OCI-LY1 (cell line): ENCODE measurements at regions not wholly inside any gene's neighbourhood (a gene's known extent, or its start where the extent isn't known, plus 50 kb on each side); places are given as distances from the start of the nearest gene placed in this dataset.
A peak's percentile ranks its signal among the peaks of the same experiment; 100 is the strongest.

ENCODE experiments used
- H2AFZ ChIP-seq: fragments of 200-600 bp; sonication (generic), shearing (Covaris generic); 2 replicates; pipeline ENCODE4 v1.6.0; 2014; ENCODE audit warnings: antibody characterized with exemption, mild to moderate bottlenecking, low read length
- H3F3A ChIP-seq: fragments of 200-600 bp; sonication (generic), shearing (Covaris generic); 2 replicates; pipeline ENCODE4 v1.6.0; 2014; ENCODE audit warnings: mild to moderate bottlenecking, antibody characterized with exemption, low read length, moderate library complexity; ENCODE audit not compliant: insufficient read depth
- H3K27ac ChIP-seq: fragments of 200-600 bp; sonication (generic); 2 replicates; pipeline ENCODE4 v1.5.1; 2014; ENCODE audit warnings: low read length, mixed run types, mild to moderate bottlenecking, low read depth; ENCODE audit not compliant: poor library complexity, severe bottlenecking
- H3K27me3 ChIP-seq: fragments of 200-600 bp; sonication (generic); 2 replicates; pipeline ENCODE4 v1.6.0; 2014; ENCODE audit warnings: antibody characterized with exemption, mild to moderate bottlenecking, low read length, moderate library complexity; ENCODE audit not compliant: insufficient read depth
- H3K36me3 ChIP-seq: fragments of 200-600 bp; sonication (generic); 2 replicates; pipeline ENCODE4 v1.6.1; 2014; ENCODE audit warnings: mild to moderate bottlenecking, antibody characterized with exemption, low read length, moderate library complexity, mixed read lengths; ENCODE audit not compliant: insufficient read depth
- H3K4me1 ChIP-seq: fragments of 200-600 bp; sonication (generic); 2 replicates; pipeline ENCODE4 v1.5.1; 2014; ENCODE audit warnings: mild to moderate bottlenecking, low read length, moderate library complexity; ENCODE audit not compliant: insufficient read depth, severe bottlenecking
- H3K4me2 ChIP-seq: fragments of 200-600 bp; sonication (generic), shearing (Covaris generic); 2 replicates; pipeline ENCODE4 v1.6.1; 2014; ENCODE audit warnings: low read length
- H3K4me3 ChIP-seq: fragments of 200-600 bp; sonication (generic); 2 replicates; pipeline ENCODE4 v1.5.1; 2014; ENCODE audit warnings: low read length, low read depth, mild to moderate bottlenecking, mixed read lengths; ENCODE audit not compliant: poor library complexity, severe bottlenecking
- H3K79me2 ChIP-seq: fragments of 200-600 bp; shearing (Covaris generic); 2 replicates; pipeline ENCODE4 v1.6.1; 2016; ENCODE audit warnings: mixed run types, low read length, mixed read lengths; ENCODE audit not compliant: insufficient read depth
- H3K9ac ChIP-seq: fragments of 200-600 bp; sonication (generic), shearing (Covaris generic); 2 replicates; pipeline ENCODE4 v1.6.1; 2014; ENCODE audit warnings: mild to moderate bottlenecking, low read length, mixed read lengths
- H3K9me2 ChIP-seq: fragments of 200-600 bp; sonication (generic), shearing (Covaris generic); 2 replicates; pipeline ENCODE4 v1.6.1; 2014; ENCODE audit warnings: low read depth, mild to moderate bottlenecking, low read length, mixed read lengths
- H3K9me3 ChIP-seq: fragments of 200-600 bp; shearing (Covaris generic); 2 replicates; pipeline ENCODE4 v1.6.1; 2014; ENCODE audit warnings: low read length, mixed read lengths
- H4K20me1 ChIP-seq: fragments of 200-600 bp; sonication (generic), shearing (Covaris generic); 2 replicates; pipeline ENCODE4 v1.6.0; 2016; ENCODE audit warnings: mild to moderate bottlenecking, low read length; ENCODE audit not compliant: insufficient read depth
- EZH2 ChIP-seq: fragments of 200-600 bp; sonication (generic), shearing (Covaris generic); IDR thresholded peaks from 2 replicates; pipeline ENCODE4 v1.8.0; 2017; ENCODE audit warnings: borderline replicate concordance, mixed run types, mild to moderate bottlenecking, antibody characterized with exemption, low read length, moderate library complexity, mixed read lengths
- TF ChIP-seq, protein P1 (sequence below): fragments of 200-600 bp; sonication (generic), shearing (Covaris generic); IDR thresholded peaks from 2 replicates; pipeline ENCODE4 v1.5.1; 2017; ENCODE audit warnings: mild to moderate bottlenecking, antibody characterized with exemption, low read length, moderate library complexity, mixed read lengths

DNA sequence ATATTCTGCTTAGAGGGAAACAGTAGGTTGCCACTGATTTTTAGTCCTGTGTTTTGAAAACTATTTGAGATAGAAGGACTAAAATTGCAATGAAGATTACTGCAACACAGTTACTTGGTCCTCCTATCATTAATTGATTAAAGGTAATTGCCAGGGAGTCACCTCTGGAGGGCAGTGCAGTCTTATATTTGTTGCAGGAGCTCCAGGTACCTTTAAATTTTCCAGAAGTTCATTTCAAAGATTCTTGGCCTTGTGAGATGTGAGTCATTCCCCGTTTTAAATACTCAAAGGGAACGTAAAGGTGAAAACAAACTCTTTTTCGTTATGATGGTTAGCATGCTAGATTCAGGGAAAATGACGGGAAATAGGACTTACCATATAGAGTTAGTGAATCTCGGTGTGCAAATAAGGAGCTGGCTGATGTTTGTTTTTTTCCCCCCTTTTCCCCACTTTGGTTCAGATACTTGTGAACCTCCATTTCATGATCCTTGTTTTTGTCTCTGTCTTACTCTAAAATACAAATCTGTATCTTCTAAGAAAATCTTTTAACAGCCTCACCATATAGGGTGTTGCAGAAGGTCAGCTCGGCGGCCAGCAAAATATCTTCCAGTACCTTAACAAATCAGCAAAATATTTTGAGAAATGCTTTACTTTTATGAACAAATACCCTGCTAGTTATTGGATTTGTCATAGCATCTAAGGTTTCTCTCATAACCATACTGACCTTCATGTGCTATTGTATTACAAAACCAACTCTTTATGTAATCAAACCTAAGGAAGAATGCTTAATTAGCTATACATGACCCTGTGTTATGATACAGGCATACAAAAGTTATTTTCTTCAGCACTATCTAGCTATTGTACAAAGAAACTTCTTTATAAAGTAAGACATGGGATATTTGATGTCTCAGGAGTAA, 143.0 kb upstream of the HDAC9 start:
- Histone ChIP-seq H2AFZ (no peak overlapping the region), H3K4me2 (no peak overlapping the region), H3K27me3 (no peaks in the 10 kb centered on the region), H4K20me1 (no peaks in the 10 kb centered on the region), H3K79me2 (no peaks in the 10 kb centered on the region), H3F3A (no peaks in the 10 kb centered on the region), H3K27ac (no peak overlapping the region), H3K9me3 (no peaks in the 10 kb centered on the region), H3K4me1 (peaks cover 10% of the 10 kb centered on the region), H3K4me3 (no peak overlapping the region), H3K9ac (no peak overlapping the region), H3K36me3 (no peaks in the 10 kb centered on the region), H3K9me2 (no peaks in the 10 kb centered on the region)
- TF ChIP-seq, protein P1, sequence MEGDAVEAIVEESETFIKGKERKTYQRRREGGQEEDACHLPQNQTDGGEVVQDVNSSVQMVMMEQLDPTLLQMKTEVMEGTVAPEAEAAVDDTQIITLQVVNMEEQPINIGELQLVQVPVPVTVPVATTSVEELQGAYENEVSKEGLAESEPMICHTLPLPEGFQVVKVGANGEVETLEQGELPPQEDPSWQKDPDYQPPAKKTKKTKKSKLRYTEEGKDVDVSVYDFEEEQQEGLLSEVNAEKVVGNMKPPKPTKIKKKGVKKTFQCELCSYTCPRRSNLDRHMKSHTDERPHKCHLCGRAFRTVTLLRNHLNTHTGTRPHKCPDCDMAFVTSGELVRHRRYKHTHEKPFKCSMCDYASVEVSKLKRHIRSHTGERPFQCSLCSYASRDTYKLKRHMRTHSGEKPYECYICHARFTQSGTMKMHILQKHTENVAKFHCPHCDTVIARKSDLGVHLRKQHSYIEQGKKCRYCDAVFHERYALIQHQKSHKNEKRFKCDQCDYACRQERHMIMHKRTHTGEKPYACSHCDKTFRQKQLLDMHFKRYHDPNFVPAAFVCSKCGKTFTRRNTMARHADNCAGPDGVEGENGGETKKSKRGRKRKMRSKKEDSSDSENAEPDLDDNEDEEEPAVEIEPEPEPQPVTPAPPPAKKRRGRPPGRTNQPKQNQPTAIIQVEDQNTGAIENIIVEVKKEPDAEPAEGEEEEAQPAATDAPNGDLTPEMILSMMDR: peak; percentile 97
- no peak for TF ChIP-seq EZH2

DNA sequence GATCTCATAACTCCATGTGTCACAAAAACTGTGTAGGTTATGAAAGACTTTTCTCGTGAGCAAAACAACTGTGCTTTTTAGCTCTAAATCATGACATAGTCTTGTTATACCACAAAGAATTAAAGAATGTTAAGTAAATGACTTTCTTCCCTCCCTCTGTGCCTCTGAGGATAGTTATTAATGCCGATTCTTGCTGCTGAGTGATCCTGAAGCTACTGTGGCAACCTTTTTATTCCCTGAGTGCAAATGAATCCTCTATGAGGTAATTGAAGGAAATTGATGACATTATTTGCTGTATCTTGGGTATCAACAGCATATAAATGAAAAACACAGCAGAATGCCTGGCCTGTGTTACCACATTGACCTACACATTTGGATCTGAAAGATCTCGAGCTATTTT, 142.2 kb upstream of the HDAC9 start:
- Histone ChIP-seq H2AFZ (peak overlapping the region; percentile 56), H3K9me2 (no peaks in the 10 kb centered on the region), H3K27me3 (no peaks in the 10 kb centered on the region), H3K9ac (no peak overlapping the region), H3K4me1 (peaks cover 10% of the 10 kb centered on the region), H3K36me3 (no peaks in the 10 kb centered on the region), H4K20me1 (no peaks in the 10 kb centered on the region), H3K9me3 (no peaks in the 10 kb centered on the region), H3K4me2 (no peak overlapping the region), H3K79me2 (no peaks in the 10 kb centered on the region), H3F3A (no peaks in the 10 kb centered on the region), H3K4me3 (no peak overlapping the region), H3K27ac (no peak overlapping the region)
- no peak for TF ChIP-seq EZH2
- TF ChIP-seq, protein P1: no peak

DNA sequence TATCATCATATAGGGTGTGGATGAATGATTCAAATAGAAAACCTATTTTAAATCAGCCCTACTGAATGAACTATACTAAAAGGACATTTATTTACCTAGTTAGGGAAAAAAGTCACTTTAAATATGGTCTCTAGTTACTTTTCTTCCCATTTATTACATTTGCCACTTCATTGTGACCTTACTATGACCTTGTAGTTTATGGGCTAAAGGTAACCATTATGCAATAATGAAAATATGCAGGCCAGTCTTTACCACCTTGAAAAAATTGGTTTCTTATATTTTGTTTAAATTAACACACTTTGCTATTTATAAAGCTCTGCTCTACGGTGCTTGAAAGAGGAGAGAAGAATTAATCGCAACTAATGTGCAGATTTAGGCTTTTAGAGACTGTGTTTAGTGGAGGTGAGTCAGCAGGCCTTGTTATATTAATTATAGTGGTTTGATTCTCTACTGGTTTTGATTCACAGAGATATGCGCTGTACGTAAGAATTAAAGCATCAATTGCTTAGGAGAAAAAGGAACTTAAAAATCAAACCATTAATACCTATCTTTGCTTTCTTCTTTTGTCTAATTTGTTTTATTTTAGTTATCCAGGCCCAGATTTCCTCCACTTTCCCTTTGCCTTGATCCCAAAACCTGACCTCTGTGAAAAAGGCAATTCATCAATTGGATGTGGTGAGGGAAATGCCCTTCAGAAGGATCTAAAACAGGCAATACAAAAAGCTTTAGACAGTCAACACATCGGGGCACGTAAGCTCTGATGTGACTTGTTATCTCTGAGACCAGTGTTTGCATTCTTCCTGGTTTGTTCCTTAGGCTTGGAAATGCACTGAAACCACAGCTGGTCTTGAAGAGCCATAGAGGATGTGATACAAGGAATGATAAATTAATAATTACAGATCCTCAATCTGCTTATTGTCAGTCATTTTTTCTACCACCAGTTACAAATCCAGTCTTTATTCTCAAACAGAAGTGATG, 141.2 kb upstream of the HDAC9 start:
- H3K79me2 ChIP-seq: no peaks in the 10 kb centered on the region
- no peaks in the 10 kb centered on the region for H3K9me3 ChIP-seq
- no peaks in the 10 kb centered on the region for H4K20me1 ChIP-seq
- TF ChIP-seq, protein P1: no peak
- no peak for TF ChIP-seq EZH2
- no peaks in the 10 kb centered on the region for H3K36me3 ChIP-seq
- no peak overlapping the region for H3K4me3 ChIP-seq
- no peaks in the 10 kb centered on the region for H3K27me3 ChIP-seq
- no peak overlapping the region for H3K4me2 ChIP-seq
- no peaks in the 10 kb centered on the region for H3F3A ChIP-seq
- no peak overlapping the region for H3K9ac ChIP-seq
- no peaks in the 10 kb centered on the region for H3K9me2 ChIP-seq
- peaks cover 10% of the 10 kb centered on the region for H3K4me1 ChIP-seq
- no peak overlapping the region for H2AFZ ChIP-seq
- no peak overlapping the region for H3K27ac ChIP-seq
